ENCODE measurements at regions not wholly inside any gene's neighbourhood (a gene's known extent, or its start where the extent isn't known, plus 50 kb on each side); places are given as distances from the start of the nearest gene placed in this dataset.

GRCh38 chr16:73385696-73386095 is 337.8 kb upstream of the ZFHX3 start:
- TF ChIP-seq ZNF274 (IDR thresholded peaks at IDR 0.05; ENCODE audit: borderline replicate concordance, extremely low read depth, low read length) (no peak), CTCF (IDR thresholded peaks at IDR 0.05; ENCODE audit: control extremely low read depth in 1 of 3, insufficient read depth in 1 of 3, low read depth in 1 of 3, low read length in 3 of 3) (no peak), SP1 (IDR thresholded peaks at IDR 0.05; ENCODE audit: low read depth, low read length) (no peak), BRCA1 (IDR thresholded peaks at IDR 0.05; ENCODE audit: low read depth, low read length) (no peak), POLR2A (IDR thresholded peaks at IDR 0.05; ENCODE audit: control extremely low read depth in 1 of 2, low read depth in 2 of 2, low read length in 2 of 2) (no peak)

Measured in H1 (cell line).